B cell (primary cell): ENCODE measurements at regions not wholly inside any gene's neighbourhood (a gene's known extent, or its start where the extent isn't known, plus 50 kb on each side); places are given as distances from the start of the nearest gene placed in this dataset.

Experiments used
- ATAC-seq: fragments of 200-7000 bp; cut with Tn5 transposase; one replicate; pipeline ENCODE4 v1.10.0; 2021; ENCODE audit warnings: low read depth, mild to moderate bottlenecking, moderate number of reproducible peaks, moderate library complexity
- CTCF ChIA-PET: fragments of 350-600 bp; sonication (Branson Sonifier 250); formaldehyde crosslinking; loops from one replicate; lab custom pipeline; 2021; ENCODE audit warnings: antibody characterized with exemption, inconsistent platforms; lab: Charles Lee
- POLR2A ChIA-PET: fragments of 350-600 bp; sonication (Branson Sonifier 250); formaldehyde crosslinking; loops from one replicate; lab custom pipeline; 2021; ENCODE audit warnings: antibody characterized with exemption; lab: Charles Lee
- DNase-seq: peaks from one replicate; pipeline ENCODE4 v3.0.0; 2013
- H2AFZ ChIP-seq: 2 replicates; pipeline ENCODE4 v1.6.1; 2012; ENCODE audit warnings: mild to moderate bottlenecking, low read depth, low read length; ENCODE audit not compliant: insufficient read depth, poor library complexity, severe bottlenecking
- H3K27ac ChIP-seq, 2 donors: 1 replicate in 1 of 2; 2 replicates in 1 of 2; pipeline ENCODE4 v1.5.1; 2012 to 2013; ENCODE audit warnings: low read length in 2 of 2, mild to moderate bottlenecking in 2 of 2, moderate library complexity in 1 of 2
- H3K27me3 ChIP-seq, 4 experiments: fragments of 200-600 bp in 1 of 4; sonication (generic) in 1 of 4; replicated peaks in 1 of 4; 1 replicate in 2 of 4; 2 replicates in 2 of 4; pipeline versions ENCODE4 v1.6.1 to v1.7.0; 2013 to 2016; ENCODE audit warnings: low read length in 3 of 4, mild to moderate bottlenecking in 2 of 4, mixed read lengths in 1 of 4, moderate library complexity in 1 of 4; ENCODE audit not compliant: insufficient read depth in 4 of 4, control insufficient read depth in 3 of 4; ENCODE audit errors: control extremely low read depth in 1 of 4
- H3K36me3 ChIP-seq, 2 experiments: replicated peaks in 1 of 2; 1 replicate in 1 of 2; 2 replicates in 1 of 2; pipeline versions ENCODE4 v1.6.1 to v1.7.1; 2013; ENCODE audit warnings: low read length in 1 of 2; ENCODE audit not compliant: insufficient read depth in 2 of 2, control insufficient read depth in 1 of 2; ENCODE audit errors: control extremely low read depth in 1 of 2, extremely low read depth in 1 of 2
- H3K4me1 ChIP-seq, 2 donors: fragments of 200-600 bp in 1 of 2; sonication (generic) in 1 of 2; 1 replicate in 1 of 2; 2 replicates in 1 of 2; pipeline versions ENCODE4 v1.5.1 to v1.6.1; 2013 to 2017; ENCODE audit warnings: low read length in 2 of 2; ENCODE audit not compliant: control insufficient read depth in 2 of 2, insufficient read depth in 2 of 2
- H3K4me2 ChIP-seq: replicated peaks from 2 replicates; pipeline ENCODE3; 2012; ENCODE audit warnings: mild to moderate bottlenecking, low read depth, low read length; ENCODE audit not compliant: poor library complexity, severe bottlenecking
- H3K4me3 ChIP-seq, 5 experiments: fragments of 200-600 bp in 1 of 5; sonication (generic) in 1 of 5; 1 replicate in 3 of 5; 2 replicates in 2 of 5; pipeline versions ENCODE4 v1.5.1 to v1.7.0; 2011 to 2016; ENCODE audit warnings: low read length in 4 of 5, mild to moderate bottlenecking in 4 of 5, low read depth in 2 of 5, control low read depth in 1 of 5, moderate library complexity in 1 of 5; ENCODE audit not compliant: insufficient read depth in 1 of 5; ENCODE audit errors: control extremely low read depth in 1 of 5, extremely low read depth in 1 of 5
- H3K79me2 ChIP-seq: fragments of 200-600 bp; sonication (generic); one replicate; pipeline ENCODE4 v1.6.0; 2016; ENCODE audit warnings: low read length; ENCODE audit not compliant: control insufficient read depth, insufficient read depth
- H3K9ac ChIP-seq: fragments of 200-600 bp; sonication (generic); 2 replicates; pipeline ENCODE4 v1.6.1; 2017; ENCODE audit warnings: mild to moderate bottlenecking, low read length, moderate library complexity
- H3K9me3 ChIP-seq, 3 donors: one replicate each; pipeline versions ENCODE4 v1.6.1 to v1.7.1; 2013; ENCODE audit warnings: low read length in 2 of 3; ENCODE audit not compliant: control insufficient read depth in 2 of 3, insufficient read depth in 1 of 3; ENCODE audit errors: control extremely low read depth in 1 of 3
- H4K20me1 ChIP-seq: 2 replicates; pipeline ENCODE4 v1.6.0; 2012; ENCODE audit warnings: mild to moderate bottlenecking, low read length; ENCODE audit not compliant: insufficient read depth, control insufficient read depth, poor library complexity, severe bottlenecking
- H3K27ac Mint-ChIP-seq: one replicate; pipeline ENCODE4 v1.8.0; 2021; ENCODE audit warnings: mixed read lengths
- H3K27me3 Mint-ChIP-seq: one replicate; pipeline ENCODE4 v1.8.0; 2021; ENCODE audit warnings: mixed read lengths
- H3K4me1 Mint-ChIP-seq: one replicate; pipeline ENCODE4 v1.8.0; 2021; ENCODE audit warnings: mixed read lengths
- H3K4me3 Mint-ChIP-seq: one replicate; pipeline ENCODE4 v1.8.0; 2021; ENCODE audit warnings: mixed read lengths
- H3K9me3 Mint-ChIP-seq: one replicate; pipeline ENCODE4 v1.8.0; 2022; ENCODE audit warnings: mixed read lengths; ENCODE audit not compliant: insufficient read depth
- EZH2 ChIP-seq: IDR thresholded peaks from 2 replicates; pipeline ENCODE4 v1.6.1; 2012; ENCODE audit warnings: borderline replicate concordance, low read depth, mild to moderate bottlenecking, moderate library complexity, low read length; ENCODE audit not compliant: insufficient read depth, poor library complexity, severe bottlenecking
- WGBS: methylation state at CpG from one replicate; pipeline ENCODE4 v1.1.5; 2013; ENCODE audit warnings: missing lambda C conversion rate; ENCODE audit not compliant: insufficient coverage; 5-methylcytosine and 5-hydroxymethylcytosine counted together
- intact Hi-C: fragments of 100-400 bp; cut with micrococcal nuclease; formaldehyde crosslinking; loops from one replicate; pipeline ENCODE4 v1.10.0; 2022
- TF ChIP-seq, protein P1 (sequence below): fragments of 200-600 bp; IDR thresholded peaks from one replicate; pipeline ENCODE4 v1.8.0; 2022; ENCODE audit warnings: antibody characterized with exemption, mild to moderate bottlenecking

DNA sequence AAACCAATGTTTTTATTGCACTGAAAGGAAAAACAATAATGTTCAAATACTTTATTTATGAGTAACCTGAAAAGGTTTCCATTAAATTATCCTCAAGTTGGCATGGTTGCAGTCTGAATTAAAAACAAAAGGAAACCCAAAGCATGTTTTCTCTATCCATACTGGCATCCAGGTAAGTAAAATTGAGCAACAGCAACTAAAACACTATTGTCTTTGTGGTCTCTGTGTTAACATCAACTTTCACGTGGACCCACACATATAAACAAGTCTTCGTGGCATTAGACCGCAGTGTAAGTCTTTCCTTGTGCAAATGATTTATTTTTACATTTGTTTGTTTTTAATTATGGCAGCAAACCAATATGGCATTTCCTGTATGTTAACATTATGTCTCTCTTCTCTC lies 757.6 kb downstream of the SEMA5A start:
- H3K4me3 Mint-ChIP-seq = no peak overlapping the region
- no peak overlapping the region for H2AFZ ChIP-seq
- no peak overlapping the region for H3K4me3 ChIP-seq
- H3K4me2 ChIP-seq = no peak overlapping the region
- intact Hi-C loops = no loop called here
- H4K20me1 ChIP-seq = no peaks in the 10 kb centered on the region
- no peak overlapping the region for H3K27ac Mint-ChIP-seq
- no peaks in the 10 kb centered on the region for H3K4me1 Mint-ChIP-seq
- ChIA-PET POLR2A (no interaction called here), CTCF (no interaction called here)
- peaks cover 6% of the 10 kb centered on the region for H3K9me3 Mint-ChIP-seq
- H3K9ac ChIP-seq = no peak overlapping the region
- H3K4me1 ChIP-seq = no peaks in the 10 kb centered on the region
- H3K27ac ChIP-seq = no peak overlapping the region
- no peaks in the 10 kb centered on the region for H3K9me3 ChIP-seq
- no peaks in the 10 kb centered on the region for H3K36me3 ChIP-seq
- ATAC-seq (no peak), DNase-seq (no peak)
- TF ChIP-seq EZH2 = no peak
- TF ChIP-seq, protein P1, sequence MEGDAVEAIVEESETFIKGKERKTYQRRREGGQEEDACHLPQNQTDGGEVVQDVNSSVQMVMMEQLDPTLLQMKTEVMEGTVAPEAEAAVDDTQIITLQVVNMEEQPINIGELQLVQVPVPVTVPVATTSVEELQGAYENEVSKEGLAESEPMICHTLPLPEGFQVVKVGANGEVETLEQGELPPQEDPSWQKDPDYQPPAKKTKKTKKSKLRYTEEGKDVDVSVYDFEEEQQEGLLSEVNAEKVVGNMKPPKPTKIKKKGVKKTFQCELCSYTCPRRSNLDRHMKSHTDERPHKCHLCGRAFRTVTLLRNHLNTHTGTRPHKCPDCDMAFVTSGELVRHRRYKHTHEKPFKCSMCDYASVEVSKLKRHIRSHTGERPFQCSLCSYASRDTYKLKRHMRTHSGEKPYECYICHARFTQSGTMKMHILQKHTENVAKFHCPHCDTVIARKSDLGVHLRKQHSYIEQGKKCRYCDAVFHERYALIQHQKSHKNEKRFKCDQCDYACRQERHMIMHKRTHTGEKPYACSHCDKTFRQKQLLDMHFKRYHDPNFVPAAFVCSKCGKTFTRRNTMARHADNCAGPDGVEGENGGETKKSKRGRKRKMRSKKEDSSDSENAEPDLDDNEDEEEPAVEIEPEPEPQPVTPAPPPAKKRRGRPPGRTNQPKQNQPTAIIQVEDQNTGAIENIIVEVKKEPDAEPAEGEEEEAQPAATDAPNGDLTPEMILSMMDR = no peak
- no peaks in the 10 kb centered on the region for H3K79me2 ChIP-seq
- no peaks in the 10 kb centered on the region for H3K27me3 ChIP-seq
- WGBS = no CpG with 5 or more reads among the region's 3 CpGs
- H3K27me3 Mint-ChIP-seq = no peaks in the 10 kb centered on the region

DNA sequence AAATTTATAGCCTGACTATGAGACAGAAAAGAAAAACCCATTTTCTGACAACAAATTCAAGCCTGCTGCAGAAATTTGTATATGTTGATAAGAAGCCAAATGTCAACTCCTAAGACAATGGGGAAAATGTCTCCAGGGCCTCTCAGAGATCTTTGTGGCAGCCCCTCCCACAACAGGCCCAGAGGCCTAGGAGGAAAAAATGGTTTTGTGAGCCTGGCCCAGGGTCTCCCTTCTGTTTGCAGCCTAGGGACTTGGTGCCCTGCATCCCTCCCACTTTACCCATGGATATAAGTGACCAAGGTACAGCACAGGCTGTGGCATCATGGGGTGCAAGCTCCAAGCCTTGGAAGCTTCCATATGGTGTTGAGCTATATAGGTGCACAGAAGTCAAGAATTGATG lies 740.2 kb downstream of the SEMA5A start:
- Histone ChIP-seq H3K9ac (no peak overlapping the region), H3K79me2 (no peaks in the 10 kb centered on the region), H3K4me1 (no peaks in the 10 kb centered on the region), H3K4me2 (no peak overlapping the region), H3K27ac (no peak overlapping the region), H3K4me3 (no peak overlapping the region), H4K20me1 (no peaks in the 10 kb centered on the region), H3K9me3 (peaks cover 0 to 6% (median 2%) of the 10 kb centered on the region in 3 donors), H2AFZ (no peak overlapping the region), H3K27me3 (no peaks in the 10 kb centered on the region), H3K36me3 (no peaks in the 10 kb centered on the region)
- intact Hi-C loops = no loop called here
- Mint-ChIP-seq H3K27ac (no peak overlapping the region), H3K9me3 (peaks cover 14% of the 10 kb centered on the region), H3K4me1 (no peaks in the 10 kb centered on the region), H3K27me3 (no peaks in the 10 kb centered on the region), H3K4me3 (no peak overlapping the region)
- ChIA-PET CTCF (no interaction called here), POLR2A (no interaction called here)
- no peak for ATAC-seq
- DNase-seq = no peak
- no peak for TF ChIP-seq EZH2
- TF ChIP-seq, protein P1 = no peak
